HG02571 (cell line): ENCODE measurements at regions not wholly inside any gene's neighbourhood (a gene's known extent, or its start where the extent isn't known, plus 50 kb on each side); places are given as distances from the start of the nearest gene placed in this dataset.
"Not testable (repeated sequence)": the region's sequence is repeated elsewhere in the genome, so short reads cannot be mapped to it uniquely, and the experiment has no call there.

Experiments used
- ATAC-seq: cut with Tn5 transposase; IDR thresholded peaks from one replicate; pipeline ENCODE4 v1.9.1; 2021; ENCODE audit warnings: mild to moderate bottlenecking, moderate library complexity; ENCODE audit not compliant: unreplicated experiment

GRCh38 chr5:126677121-126677520 lies 76.4 kb downstream of the PHAX start:
- ATAC-seq = no peak

- ATAC-seq = no peak
Measured at GRCh38 chr5:126680191-126680817, 79.6 kb downstream of the PHAX start.

- ATAC-seq = not testable (repeated sequence)
Measured at GRCh38 chr5:126681314-126681713, 80.6 kb downstream of the PHAX start.

- ATAC-seq = no peak
Measured at GRCh38 chr5:126681970-126682369, 81.2 kb downstream of the PHAX start.

GRCh38 chr5:126682856-126683255 lies 82.1 kb downstream of the PHAX start:
- no peak for ATAC-seq

GRCh38 chr5:126683912-126684311 lies 83.2 kb downstream of the PHAX start:
- ATAC-seq = no peak

GRCh38 chr5:126684656-126685442 lies 84.1 kb downstream of the PHAX start:
- ATAC-seq = not testable (repeated sequence)

- peak; percentile 68 for ATAC-seq
Measured at GRCh38 chr5:126686451-126687126, 85.8 kb downstream of the PHAX start.

GRCh38 chr5:126692971-126693370 lies 84.0 kb upstream of the LMNB1 start:
- ATAC-seq = no peak

- no peak for ATAC-seq
Measured at GRCh38 chr5:126693806-126694205, 83.1 kb upstream of the LMNB1 start.

GRCh38 chr5:126694403-126694802 lies 82.5 kb upstream of the LMNB1 start:
- no peak for ATAC-seq

GRCh38 chr5:126695091-126695490 lies 81.8 kb upstream of the LMNB1 start:
- no peak for ATAC-seq

- ATAC-seq = no peak
Measured at GRCh38 chr5:126707080-126707479, 69.9 kb upstream of the LMNB1 start.

- no peak for ATAC-seq
Measured at GRCh38 chr5:126715765-126716164, 61.2 kb upstream of the LMNB1 start.

GRCh38 chr5:126716861-126717260 lies 60.1 kb upstream of the LMNB1 start:
- ATAC-seq = no peak

GRCh38 chr5:126718236-126718868 lies 58.6 kb upstream of the LMNB1 start:
- no peak for ATAC-seq

GRCh38 chr5:126720369-126720768 lies 56.6 kb upstream of the LMNB1 start:
- no peak for ATAC-seq

GRCh38 chr5:126723643-126724042 lies 53.3 kb upstream of the LMNB1 start:
- no peak for ATAC-seq
